Pancreas (tissue), 10 donors: ENCODE measurements at regions not wholly inside any gene's neighbourhood (a gene's known extent, or its start where the extent isn't known, plus 50 kb on each side); places are given as distances from the start of the nearest gene placed in this dataset.

Source experiments
- ATAC-seq, 4 donors: fragments of 200-7000 bp; cut with Tn5 transposase; one replicate each; pipeline versions ENCODE4 v1.8.0 to v1.9.1; 2020; ENCODE audit warnings: mild to moderate bottlenecking in 4 of 4, moderate library complexity in 4 of 4
- DNase-seq, 6 donors: peaks; one replicate each; pipeline ENCODE4 v3.0.0-alpha.2; 2020
- FAIRE-seq: peaks from 2 replicates; lab custom pipeline; 2012; peaks lifted over from hg19 to GRCh38; lab: Jason Lieb, UNC
- H3K27ac ChIP-seq, 4 donors: fragments of 200-600 bp; sonication (generic); 1 replicate in 3 of 4; 2 replicates in 1 of 4; pipeline versions ENCODE4 v1.5.0 to v1.8.0; 2020
- H3K27me3 ChIP-seq, 4 donors: fragments of 200-600 bp; one replicate each; pipeline ENCODE4 v1.8.0; 2021
- H3K36me3 ChIP-seq, 3 donors: fragments of 200-600 bp; sonication (generic) in 1 of 3; one replicate each; pipeline versions ENCODE4 v1.5.0 to v1.8.0; 2020 to 2021
- H3K4me1 ChIP-seq, 3 donors: fragments of 200-600 bp; one replicate each; pipeline ENCODE4 v1.8.0; 2021
- H3K4me3 ChIP-seq, 4 donors: fragments of 200-600 bp; sonication (generic) in 2 of 4; one replicate each; pipeline versions ENCODE4 v1.5.0 to v1.8.0; 2020 to 2021
- H3K9me3 ChIP-seq, 4 donors: fragments of 200-600 bp; one replicate each; pipeline ENCODE4 v1.8.0; 2021
- CTCF ChIP-seq, 4 donors: fragments of 200-600 bp; sonication (generic) in 3 of 4; IDR thresholded peaks; one replicate each; pipeline versions ENCODE4 v1.5.0 to v1.8.0; 2021; ENCODE audit warnings: antibody characterized with exemption in 4 of 4
- WGBS, 2 donors: extraction: QIAGEN DNeasy Blood & Tissue Kit; methylation state at CpG; one replicate each; pipeline ENCODE4 v1.1.7; 2013; 5-methylcytosine and 5-hydroxymethylcytosine counted together
- intact Hi-C, 3 donors: fragments of 100-400 bp; cut with DNase I; formaldehyde crosslinking; loops; one replicate each; pipeline versions ENCODE4 v1.11.1 to v1.14.2; 2022
- donor health status: healthy with polysubstance abuse.
- donor health status: DM: no; HTN: no; CAD: no; lungs with moderate emphysema.
- donor health status: DM: no; HTN: no; CAD: no.
- donor health status: control.
- donor health status: control.
- donor health status: Bipolar disorder and iron deficiency.
- donor health status: DM: yes; HTN: yes; CAD: no.
- donor health status: DM: no; HTN: no; CAD: no.
- donor health status: DM: no; HTN: no; CAD: no.
- donor health status: DM: yes; HTN: yes; CAD: no.

- H3K4me3 ChIP-seq = peak overlapping the region; percentile 24 to 83 (median 56)
- DNase-seq (peak; percentile 17 to 73 (median 42)), ATAC-seq (peak; percentile 64 to 82 (median 74)), FAIRE-seq (no peak)
- H3K36me3 ChIP-seq = no peaks in the 10 kb centered on the region
- H3K27ac ChIP-seq = peak overlapping the region in 2 of 4 donors; percentile 13 to 57
- TF ChIP-seq CTCF (IDR thresholded peaks at IDR 0.05) = no peak
- peaks cover 0 to 4% (median 0%) of the 10 kb centered on the region in 3 donors for H3K4me1 ChIP-seq
- intact Hi-C loops = no loop called here
- H3K27me3 ChIP-seq = no peaks in the 10 kb centered on the region
- no peaks in the 10 kb centered on the region for H3K9me3 ChIP-seq
- WGBS, 2 donors = 4 to 5% methylated on average over 64 to 74 of the region's 74 CpGs
These were observed 54.6 kb upstream of the POLR1H start for GRCh38 chr6:30006170-30007131.

GRCh38 chr6:30007132-30007764, 53.8 kb upstream of the POLR1H start:
- Histone ChIP-seq H3K4me1 (peaks cover 0 to 4% (median 0%) of the 10 kb centered on the region in 3 donors), H3K9me3 (no peaks in the 10 kb centered on the region), H3K27me3 (no peaks in the 10 kb centered on the region), H3K27ac (no peak overlapping the region), H3K4me3 (peak overlapping the region; percentile 24 to 83 (median 56)), H3K36me3 (no peaks in the 10 kb centered on the region)
- DNase-seq (peak; percentile 38 to 88 (median 68)), ATAC-seq (peak; percentile 77 to 86 (median 80)), FAIRE-seq (no peak)
- no peak for TF ChIP-seq CTCF (IDR thresholded peaks at IDR 0.05)
- intact Hi-C loops = no loop called here
- WGBS, 2 donors = 6% methylated on average over 36 to 42 of the region's 42 CpGs

- H3K27ac ChIP-seq = no peak overlapping the region
- DNase-seq = no peak
- intact Hi-C loops = no loop called here
- no peak for TF ChIP-seq CTCF (IDR thresholded peaks at IDR 0.05)
- H3K36me3 ChIP-seq = no peaks in the 10 kb centered on the region
- 85 to 86% methylated on average over 3 of the region's 3 CpGs for WGBS, 2 donors
- H3K27me3 ChIP-seq = no peaks in the 10 kb centered on the region
- no peak for FAIRE-seq
- peaks cover 0 to 4% (median 0%) of the 10 kb centered on the region in 3 donors for H3K4me1 ChIP-seq
- no peak overlapping the region for H3K4me3 ChIP-seq
- H3K9me3 ChIP-seq = no peaks in the 10 kb centered on the region
- no peak for ATAC-seq
These were observed 52.0 kb upstream of the POLR1H start for GRCh38 chr6:30009113-30009512.
